Retina (tissue), 1 donor: ENCODE measurements at regions not wholly inside any gene's neighbourhood (a gene's known extent, or its start where the extent isn't known, plus 50 kb on each side); places are given as distances from the start of the nearest gene placed in this dataset.
"Not testable (repeated sequence)": the region's sequence is repeated elsewhere in the genome, so short reads cannot be mapped to it uniquely, and the experiment has no call there.

Experiments
- DNase-seq: peaks from one replicate; pipeline ENCODE4 v3.0.0-alpha.2; 2016

DNA sequence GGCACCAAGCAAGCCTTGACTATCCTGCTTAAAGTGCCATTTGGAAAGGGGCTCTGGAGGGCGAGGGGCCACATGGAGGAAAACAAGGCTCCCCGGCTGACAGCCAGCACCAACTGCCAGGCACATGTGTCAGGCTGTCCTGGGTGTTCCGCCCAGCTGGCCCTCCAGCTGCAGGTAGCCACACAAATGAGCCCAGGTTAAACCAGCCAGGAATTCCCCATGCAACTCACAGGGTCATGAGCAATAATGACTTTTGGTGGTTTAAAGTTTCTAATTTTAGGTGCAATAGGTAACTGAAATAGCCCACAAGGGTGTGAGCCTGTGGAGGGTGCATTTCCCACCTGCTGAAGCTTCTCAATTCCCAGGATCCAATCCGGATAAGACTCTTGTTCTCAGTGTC is 58.9 kb upstream of the EEF2KMT start:
- DNase-seq, result not testable (repeated sequence)

GRCh38 chr16:5154006-5154405 is 56.4 kb upstream of the EEF2KMT start:
- DNase-seq, result not testable (repeated sequence)

DNA sequence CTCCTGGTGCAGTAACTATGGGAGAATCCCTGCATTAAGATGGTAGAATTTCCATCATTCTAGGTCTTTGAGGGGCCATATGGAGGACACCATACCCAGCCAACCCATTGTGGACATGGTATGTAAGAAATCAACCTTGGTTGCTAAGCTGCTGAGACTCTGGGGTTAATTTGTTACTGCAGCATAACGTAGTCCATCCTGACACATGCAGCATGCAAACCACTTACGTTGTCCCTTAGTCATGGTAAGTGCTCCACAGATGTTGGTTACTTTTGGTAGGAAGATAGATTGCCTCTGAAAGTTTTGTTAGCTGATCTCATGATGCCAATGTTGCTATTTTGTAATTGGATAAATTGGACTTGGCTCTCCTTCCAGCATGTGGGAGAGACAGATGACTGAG is 53.8 kb upstream of the EEF2KMT start:
- DNase-seq, result not testable (repeated sequence)
